HK-2 (cell line): ENCODE measurements at regions not wholly inside any gene's neighbourhood (a gene's known extent, or its start where the extent isn't known, plus 50 kb on each side); places are given as distances from the start of the nearest gene placed in this dataset.
"Not testable (repeated sequence)": the region's sequence is repeated elsewhere in the genome, so short reads cannot be mapped to it uniquely, and the experiment has no call there.

Source experiments
- DNase-seq: peaks from one replicate; pipeline ENCODE4 v3.0.0-alpha.2; 2018; ENCODE audit not compliant: unreplicated experiment

DNA sequence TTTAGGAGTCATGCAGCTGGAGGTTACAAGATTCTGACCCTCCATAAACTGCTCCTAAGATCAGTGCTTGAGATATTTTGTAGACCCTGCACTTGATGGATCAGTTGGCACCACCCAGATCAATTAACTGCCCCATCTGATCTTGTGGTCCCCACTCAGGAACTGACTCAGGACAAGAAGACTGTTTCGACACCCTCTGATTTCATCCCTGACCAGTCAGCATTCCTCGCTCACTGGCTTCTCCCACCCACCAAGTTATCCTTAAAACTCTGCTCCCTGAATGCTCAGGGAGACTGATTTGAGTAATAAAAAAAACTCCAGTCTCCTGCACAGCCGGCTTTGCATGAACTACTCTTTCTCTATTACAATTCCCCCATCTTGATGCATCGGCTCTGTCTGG lies 360.2 kb downstream of the GALC start:
- no peak for DNase-seq

DNA sequence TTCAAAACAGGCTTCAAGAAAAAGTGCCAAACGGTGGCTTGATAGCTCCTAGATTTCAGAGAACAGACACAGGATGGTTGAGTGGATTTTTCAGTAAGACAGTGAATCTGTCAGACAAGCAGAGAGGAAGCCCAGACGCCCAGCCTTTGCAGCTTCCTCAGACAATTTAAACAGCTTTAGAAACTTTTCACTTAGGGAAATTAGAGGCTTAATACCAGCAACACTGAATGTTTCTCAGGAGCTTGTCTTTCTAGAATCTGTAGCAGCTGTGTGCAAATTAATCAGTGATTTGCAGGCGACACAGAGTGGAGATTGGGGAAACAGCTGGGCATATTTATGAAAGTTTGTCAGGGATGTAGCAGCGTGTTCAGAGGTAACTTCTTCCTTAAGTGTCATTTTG lies 362.1 kb downstream of the GALC start:
- no peak for DNase-seq

DNA sequence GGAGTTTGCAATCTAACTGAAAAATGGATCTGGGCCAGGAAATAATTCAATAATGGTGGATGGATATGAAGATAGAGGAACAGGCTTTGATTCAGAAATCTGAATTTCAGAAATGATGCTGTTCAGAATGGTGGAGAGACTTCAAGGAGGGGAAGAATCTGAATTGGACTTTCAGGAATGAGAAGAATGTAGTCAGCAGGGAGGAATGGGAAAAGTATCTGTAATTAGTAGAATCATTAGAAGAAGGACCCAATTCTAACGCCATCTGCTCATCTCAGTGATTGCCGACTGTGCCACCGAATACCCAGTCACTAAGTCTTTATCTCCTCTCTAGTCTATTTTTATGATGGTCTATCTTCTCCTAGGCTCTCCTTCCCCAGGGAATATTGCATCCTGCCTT lies 363.2 kb downstream of the GALC start:
- DNase-seq: no peak

DNA sequence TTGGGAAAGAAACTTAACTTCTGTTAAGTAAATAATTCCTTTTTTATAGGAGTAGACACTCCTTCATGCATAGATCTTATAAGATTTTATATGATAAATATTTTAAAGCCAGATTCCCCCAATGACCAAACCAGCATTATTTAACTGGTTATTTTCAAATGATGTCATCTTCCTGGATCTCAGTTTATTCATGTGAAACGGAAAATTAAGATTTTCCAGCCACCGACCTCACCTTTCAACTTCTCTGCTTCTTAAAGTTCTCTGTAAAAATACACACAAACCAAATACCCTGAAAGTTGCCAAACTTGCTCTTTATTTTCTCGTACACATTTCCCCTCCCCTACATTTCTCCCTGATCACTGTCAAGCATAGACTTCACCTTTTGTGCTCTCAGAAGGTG lies 364.2 kb downstream of the GALC start:
- no peak for DNase-seq

DNA sequence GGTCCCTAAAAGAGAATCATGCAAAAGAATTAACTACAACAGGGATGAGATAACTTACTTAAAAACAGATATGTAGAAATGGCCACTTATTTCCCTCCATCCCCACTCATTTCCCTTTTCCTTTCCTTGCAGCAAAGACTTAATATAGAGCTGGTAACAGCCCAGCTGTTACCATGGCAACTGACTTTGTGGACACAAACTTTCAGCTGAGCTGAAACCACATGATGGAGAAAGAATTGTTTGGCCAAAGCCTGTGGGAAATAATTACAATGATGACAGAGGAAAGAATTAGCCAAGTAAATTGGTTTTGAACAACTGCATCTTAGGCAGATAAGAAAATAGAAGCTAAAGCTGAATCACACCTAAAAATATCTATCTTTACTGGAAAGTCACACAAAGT lies 364.9 kb downstream of the GALC start:
- DNase-seq: no peak

DNA sequence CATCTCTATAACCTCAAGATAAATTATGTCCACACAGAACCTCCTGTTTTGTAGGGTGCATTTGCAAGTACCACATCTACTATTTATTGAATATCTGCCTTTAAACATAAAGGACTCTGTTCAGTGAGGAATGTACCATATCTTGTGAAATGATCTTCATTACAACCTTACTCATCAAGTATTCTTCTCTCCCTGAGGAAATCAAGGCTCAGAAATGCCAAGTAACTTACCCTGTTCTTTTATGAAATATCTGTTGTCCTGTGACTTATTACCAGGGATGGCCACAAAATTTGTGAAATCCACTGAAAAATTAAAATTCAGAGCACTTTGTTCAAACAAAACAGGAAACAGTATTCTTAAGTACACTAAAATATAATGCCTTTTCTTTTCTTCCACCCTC lies 366.7 kb downstream of the GALC start:
- DNase-seq: no peak

DNA sequence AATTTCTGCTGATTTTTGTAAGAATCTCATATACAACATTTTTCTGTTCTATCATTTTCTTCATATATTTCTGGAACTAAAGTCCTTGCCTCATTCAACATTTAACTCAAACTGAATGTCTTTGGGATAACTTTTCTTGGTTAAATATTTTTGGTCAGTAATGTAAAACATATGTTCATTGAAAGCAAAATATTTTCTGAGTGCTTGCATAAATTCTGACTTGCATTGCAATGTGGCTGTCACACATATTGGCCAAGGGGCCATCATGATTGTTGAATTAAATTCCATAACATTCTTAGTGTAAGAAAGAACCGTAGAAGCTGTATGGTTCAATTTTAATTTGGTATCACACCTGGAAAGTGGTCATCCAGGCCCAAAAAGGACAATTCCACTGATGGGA lies 369.4 kb downstream of the GALC start:
- DNase-seq: no peak

DNA sequence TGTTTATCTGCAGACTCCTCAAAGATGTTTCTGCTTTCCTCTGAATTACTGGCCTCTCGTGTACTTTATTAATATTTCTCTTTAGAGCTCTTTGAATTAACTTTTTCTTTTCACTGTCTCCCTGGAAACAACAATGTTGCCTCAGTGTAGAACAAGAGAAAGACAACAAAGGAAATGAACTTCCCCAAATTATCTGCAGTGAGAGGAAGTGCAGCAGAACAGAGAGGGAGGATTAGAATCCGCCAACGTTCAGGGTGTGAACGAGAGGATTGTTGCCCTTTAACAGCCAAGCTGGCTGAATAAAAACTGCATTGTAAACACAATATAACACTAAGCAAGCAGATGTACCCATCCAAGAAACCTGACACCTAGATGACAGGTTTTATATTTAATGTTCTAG lies 375.9 kb downstream of the GALC start:
- no peak for DNase-seq

DNA sequence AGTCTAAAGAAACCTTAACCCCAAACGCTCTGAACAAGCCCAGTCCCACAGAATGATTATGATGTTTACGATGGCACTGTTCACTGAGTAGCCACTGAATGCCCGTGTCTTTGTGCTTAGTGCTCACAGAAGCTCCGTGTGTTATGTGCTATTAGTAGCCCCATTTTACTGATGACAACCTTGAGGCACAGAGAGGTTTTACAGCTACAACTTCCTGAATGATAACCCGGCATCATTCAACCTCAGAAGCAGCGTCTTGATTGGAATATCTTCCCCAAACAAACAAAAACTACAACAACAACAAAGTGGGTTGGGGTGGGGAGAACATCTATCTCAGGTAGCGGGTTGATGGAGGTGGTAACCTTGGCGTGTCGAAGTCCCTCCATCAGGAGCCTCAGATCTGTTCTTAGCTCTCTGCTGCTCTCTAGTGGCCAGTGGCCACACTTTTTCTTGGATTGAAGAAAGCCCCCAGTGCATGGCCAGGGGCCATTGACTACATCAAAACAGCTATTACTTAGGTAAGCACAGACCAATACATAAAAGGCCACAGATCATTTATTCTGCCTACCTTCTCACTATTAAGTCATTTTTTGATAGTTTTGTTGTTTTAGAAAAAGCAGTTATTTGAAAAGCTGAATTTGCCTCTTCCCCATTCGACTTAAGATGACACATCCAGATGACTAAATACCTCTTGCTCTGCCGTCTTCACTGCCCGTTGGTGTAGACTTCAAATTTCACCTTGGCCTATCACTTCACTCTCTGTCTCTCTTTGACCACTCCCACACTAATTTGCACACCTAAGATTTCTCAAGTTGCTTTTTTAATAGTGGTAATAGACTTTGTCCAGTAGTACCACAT lies 376.9 kb downstream of the GALC start:
- peak; percentile 42 for DNase-seq

DNA sequence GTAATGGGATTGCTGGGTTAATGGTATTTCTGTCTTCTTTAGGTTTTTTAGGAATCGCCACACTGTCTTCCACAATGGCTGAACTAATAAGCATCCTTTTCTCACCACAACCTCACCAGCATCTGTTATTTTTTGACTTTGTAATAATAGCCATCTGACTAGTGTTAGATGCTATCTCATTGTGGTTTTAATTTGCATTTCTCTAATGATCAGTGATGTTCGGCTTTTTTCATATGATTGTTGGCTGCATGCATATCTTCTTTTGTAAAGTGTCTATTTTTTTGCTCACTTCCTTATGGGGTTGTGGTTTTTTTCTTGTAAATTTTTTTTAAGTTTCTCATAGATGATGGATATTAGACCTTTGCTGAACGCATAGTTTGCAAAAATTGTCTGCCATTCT lies 377.9 kb downstream of the GALC start:
- DNase-seq: no peak

DNA sequence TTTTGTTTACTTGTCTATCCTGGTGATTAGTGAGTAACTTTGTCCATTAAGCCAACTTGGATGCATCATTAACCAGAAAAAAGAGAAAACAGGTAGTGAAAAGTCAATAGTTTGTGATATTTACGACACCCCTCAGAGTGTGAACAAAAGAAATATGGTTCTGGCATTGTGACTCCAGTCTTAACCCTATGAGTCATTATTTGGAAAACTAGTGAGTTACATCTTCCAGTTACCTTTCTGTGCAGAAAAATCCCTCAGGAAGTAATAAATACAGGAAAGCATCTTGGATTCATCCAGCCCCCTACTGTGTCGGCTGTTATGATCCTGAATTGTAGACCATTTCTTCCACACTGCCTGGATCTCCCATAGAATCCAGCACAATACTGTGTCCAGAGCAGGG lies 379.1 kb downstream of the GALC start:
- no peak for DNase-seq

DNA sequence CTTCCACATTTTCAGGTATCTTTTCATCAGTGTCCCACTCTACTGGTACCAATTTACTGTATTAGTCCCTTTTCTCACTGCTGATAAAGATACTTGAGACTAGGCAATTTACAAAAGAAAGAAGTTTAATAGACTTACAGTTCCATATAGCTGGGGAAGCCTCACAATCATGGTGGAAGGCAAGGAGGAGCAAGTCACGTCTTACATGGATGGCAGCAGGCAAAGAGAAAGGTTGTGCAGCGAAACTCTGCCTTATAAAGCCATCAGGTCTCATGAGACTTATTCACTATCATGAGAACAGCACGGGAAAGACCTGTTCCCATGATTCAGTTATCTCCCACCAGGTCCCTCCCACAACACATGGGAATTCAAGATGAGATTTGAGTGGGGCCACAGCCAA lies 385.9 kb downstream of the GALC start:
- DNase-seq: not testable (repeated sequence)

DNA sequence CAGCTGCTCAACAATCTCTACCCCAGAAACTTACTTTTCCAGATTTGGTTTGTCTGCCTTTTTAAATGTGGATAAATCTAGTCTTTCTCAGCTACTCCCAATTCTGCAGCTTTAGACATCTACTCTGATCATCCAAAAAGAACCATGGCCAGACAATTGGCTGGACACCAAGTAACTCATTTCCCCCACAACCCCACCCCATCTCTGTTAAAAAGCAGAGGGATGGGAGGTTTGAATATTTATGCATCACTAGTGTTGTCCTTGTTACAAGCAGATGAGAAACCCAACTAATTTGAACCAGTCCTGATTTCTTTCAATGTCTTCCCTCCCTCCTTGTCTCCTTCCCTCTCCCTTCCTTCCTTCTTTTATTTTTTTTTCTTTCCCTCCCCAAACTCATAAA lies 391.9 kb downstream of the GALC start:
- no peak for DNase-seq

DNA sequence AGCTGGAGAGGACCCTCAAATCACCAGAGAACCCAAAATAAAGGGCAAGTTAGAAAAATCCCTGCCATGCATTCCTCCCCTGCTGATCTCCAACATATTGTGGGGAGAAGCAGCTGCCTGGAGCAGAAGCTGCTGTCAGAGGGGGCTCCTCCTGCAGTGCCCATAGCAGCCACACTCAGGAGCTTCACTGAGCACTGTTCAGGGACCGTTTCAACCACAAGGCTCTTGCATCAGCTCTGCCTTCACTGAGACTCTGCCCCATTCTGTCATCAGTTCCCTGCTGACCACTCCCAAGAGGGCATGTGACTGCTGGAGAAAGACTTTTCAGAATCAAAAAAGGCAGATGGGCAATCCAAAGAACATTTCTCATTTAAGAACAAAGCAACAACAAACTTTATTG lies 392.7 kb downstream of the GALC start:
- no peak for DNase-seq

DNA sequence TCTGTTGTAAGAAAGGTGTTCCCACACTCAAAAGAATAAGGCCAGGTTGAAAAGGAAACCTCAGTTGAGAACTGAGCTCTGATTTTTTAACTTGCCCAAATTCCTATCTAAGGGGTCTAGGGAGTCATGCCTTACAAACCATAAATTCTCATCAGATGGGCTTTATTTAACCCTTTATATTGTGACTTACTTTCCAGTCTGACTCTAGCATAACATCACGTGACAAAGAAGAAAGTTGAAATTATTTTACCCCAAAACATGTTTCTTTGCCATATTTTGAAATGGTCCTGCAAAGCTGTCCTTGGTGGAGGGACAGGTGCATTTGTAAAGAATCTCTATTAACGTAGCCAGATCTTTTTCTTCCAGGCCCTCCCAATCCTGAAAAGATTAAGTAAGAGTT lies 411.7 kb downstream of the GALC start:
- DNase-seq: no peak

DNA sequence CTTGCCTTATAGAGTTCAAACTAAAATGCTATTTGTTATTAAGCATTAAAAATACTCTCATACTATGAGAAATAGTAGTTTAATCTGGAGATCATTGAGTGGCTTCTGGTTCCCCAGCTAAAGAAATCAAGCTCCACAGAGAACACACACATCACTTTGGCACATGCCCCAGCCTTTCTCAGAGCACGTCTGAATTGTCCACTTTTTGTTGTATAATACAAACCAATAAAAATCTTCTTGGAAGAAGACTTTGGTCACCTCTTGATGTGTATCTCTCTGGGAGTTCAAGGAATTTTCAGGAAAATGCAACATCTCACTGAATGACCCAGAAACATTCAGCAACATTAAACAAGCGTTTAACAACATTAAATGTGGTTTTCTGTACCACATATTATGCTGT lies 413.9 kb downstream of the GALC start:
- no peak for DNase-seq

DNA sequence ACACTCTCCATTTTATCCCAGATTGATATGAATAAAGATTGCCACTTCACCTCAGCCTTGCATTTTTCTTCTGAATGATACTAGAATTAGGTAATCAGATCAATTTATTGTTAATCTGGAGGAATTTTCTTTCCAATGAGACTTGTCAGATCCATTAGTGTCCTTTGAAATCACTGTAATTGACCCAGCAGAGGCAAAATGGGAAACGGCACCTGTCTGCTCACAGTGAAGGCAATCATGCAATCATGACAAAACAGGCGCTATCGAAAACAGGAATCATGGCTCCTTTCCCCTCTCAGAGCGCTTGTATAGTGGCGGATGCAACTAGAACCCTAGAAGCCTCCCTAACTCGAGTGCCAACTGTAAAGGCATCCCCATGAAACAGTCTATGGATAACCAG lies 417.6 kb downstream of the GALC start:
- DNase-seq: no peak

DNA sequence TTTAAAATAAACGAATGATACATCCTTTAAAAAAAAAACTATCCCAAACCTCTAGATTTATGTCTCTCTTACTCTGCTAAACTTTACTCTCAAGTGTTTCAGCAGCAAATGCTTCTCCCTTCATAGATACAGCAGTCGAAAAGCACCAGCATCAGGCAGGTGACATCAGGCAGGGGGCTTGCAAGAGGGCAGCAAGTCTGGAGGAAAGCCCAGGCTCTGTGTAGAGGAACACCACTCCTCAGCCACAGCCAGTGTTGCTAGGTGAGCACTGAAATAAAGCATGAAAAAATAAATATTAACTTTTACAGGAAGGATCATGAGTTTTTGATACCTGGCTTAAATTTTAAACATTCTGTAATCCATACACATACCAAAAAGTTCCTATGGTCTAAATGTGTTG lies 419.4 kb downstream of the GALC start:
- DNase-seq: no peak

DNA sequence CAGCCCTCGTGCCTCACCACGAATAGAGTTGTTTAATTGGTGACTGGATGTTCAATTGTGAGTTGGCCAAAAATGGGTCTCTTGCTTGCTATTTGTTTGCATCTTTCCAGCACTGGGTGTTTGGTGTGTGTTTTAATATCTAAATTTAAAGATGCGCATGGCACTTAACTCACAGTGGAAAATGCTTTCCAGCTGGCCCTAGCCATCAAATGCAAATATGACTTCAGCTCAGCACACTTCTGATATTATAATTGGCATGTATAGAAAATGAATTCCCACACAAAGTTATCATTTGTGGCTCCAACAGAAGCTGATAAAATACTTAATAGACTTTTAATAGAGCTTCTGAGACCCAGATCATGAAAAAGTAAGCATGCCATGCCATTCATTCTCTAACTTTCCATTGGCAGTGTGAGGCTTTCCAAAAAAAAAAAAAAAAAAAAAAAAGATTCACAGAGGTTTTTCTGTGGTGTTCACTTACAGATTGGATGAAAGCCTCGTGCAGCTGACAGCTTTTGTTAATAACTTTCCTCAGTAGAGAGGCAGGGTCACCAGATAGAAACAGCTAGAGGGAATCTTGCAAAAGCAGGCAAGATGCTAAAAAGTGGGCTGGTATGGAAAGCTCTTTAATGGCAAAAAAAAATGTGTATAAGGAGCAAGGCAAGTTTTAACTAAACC lies 425.2 kb downstream of the GALC start:
- no peak for DNase-seq

DNA sequence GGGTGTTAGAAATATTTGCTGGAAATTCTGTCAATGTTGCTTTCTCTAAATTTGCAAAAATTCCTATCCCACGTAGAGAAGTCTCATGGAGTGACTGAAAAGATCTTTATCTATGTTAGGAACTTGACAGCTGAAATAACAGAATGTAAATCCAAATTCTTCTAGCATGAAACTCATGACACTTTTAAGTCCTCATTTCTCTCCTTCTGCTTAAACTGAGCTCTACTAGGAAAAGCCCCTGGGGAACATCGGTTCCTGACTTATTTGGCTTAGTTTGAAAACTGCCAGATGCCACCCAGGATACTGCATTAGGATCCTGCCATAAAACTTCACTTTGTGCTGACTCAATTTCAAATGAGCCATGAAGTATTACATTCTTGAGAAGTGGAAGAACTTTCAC lies 426.0 kb downstream of the GALC start:
- no peak for DNase-seq

DNA sequence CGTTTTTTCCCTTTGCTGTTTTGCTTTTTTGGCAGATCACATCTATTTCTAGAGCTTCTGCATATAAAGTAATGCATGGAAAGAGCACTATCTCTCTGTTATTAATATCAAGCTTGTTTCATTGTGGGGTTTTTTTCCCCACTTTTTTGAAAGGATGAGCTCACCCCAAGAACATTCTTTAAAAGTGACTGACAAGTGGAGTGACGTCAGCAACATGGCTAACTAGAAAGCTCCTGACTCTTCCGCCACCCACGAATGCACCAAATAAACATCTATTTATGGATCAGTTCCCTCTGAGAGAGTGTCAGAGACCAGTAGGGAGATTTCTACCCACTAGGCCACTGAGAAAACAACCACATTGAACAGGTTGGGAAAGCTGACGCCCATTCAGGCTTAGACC lies 445.4 kb downstream of the GALC start:
- no peak for DNase-seq

DNA sequence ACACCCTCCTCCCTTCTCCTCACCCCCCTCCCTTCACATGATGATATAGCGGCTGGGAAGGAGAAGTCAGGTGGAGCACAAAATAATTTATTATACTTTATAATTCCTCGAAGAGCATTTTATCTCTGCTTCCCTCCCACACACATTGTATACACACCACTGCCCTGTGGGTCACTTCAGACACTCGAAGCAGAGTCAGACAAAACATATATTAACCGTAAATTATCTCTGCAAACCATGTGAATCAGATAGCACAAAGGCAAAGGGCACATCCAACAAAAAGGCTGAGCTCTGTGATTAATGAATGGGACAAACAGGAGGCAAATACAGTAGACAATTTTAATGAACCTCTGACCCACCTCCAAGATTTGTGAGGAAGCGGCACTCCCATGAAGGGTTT lies 450.7 kb downstream of the GALC start:
- no peak for DNase-seq

DNA sequence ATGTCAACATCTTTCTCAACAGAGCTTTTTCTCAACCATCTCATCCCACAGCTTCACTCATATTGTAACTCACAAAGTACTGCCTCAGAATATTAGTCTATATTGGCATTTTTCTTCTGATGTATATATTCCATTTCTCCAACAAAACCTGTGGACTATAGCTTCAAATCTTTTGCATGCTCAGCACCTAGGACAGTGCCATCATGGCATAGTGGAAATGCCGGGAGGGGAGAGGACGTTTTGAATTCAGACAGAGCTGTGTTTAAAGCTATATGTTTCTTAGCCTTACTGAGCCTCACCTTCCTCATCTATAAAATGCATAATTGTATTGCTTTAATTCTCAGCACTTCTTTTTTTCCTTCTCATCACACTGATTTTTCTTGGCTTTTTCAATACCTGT lies 452.6 kb downstream of the GALC start:
- no peak for DNase-seq

DNA sequence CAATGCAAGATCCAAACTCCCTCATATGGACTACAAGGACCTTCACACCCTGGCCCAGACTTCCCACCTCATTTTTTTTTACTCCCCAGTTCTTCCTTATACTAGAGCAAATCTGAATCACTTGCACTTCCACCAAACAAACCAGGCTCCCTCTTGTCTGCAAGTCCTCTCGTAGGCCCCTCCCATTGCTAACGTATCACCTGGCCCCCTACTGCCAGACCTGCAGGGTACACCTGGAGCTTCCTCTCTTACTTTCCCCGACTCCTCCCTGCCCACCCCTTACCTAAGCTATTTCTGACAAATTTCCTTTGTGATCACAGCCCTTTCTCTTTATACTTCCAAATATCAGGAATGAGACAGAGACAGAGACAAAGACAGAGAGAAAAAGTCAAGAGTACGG lies 463.9 kb downstream of the GALC start:
- DNase-seq: no peak
